ENCODE measurements at regions not wholly inside any gene's neighbourhood (a gene's known extent, or its start where the extent isn't known, plus 50 kb on each side); places are given as distances from the start of the nearest gene placed in this dataset.
"Not testable (repeated sequence)": the region's sequence is repeated elsewhere in the genome, so short reads cannot be mapped to it uniquely, and the experiment has no call there.

GRCh38 chrX:5290635-5291034, 938.0 kb downstream of the NLGN4X start:
- Histone ChIP-seq H3K9me3 (ENCODE audit: control insufficient read depth in 2 of 3, insufficient read depth in 1 of 3, low read length in 3 of 3) (no peaks in the 10 kb centered on the region), H3K4me1 (ENCODE audit: control insufficient read depth in 2 of 3, insufficient read depth in 2 of 3, low read depth in 1 of 3, low read length in 3 of 3) (no peaks in the 10 kb centered on the region), H3K27me3 (ENCODE audit: control insufficient read depth, insufficient read depth, low read length) (no peaks in the 10 kb centered on the region), H3K4me3 (ENCODE audit: low read length in 3 of 3) (no peak overlapping the region), H3K9ac (ENCODE audit: low read length in 3 of 3) (no peak overlapping the region), H3K36me3 (ENCODE audit: control insufficient read depth in 2 of 3, insufficient read depth in 3 of 3, low read length in 3 of 3) (no peaks in the 10 kb centered on the region), H3K27ac (ENCODE audit: low read depth in 2 of 2, low read length in 2 of 2) (no peak overlapping the region)
- intact Hi-C loops (cut with DNase I) = no loop called here
- FAIRE-seq (no peak), DNase-seq (no peak)
- no peak for TF ChIP-seq CTCF (IDR thresholded peaks at IDR 0.05; ENCODE audit: borderline replicate concordance, extremely low read depth, insufficient read depth)

DNA sequence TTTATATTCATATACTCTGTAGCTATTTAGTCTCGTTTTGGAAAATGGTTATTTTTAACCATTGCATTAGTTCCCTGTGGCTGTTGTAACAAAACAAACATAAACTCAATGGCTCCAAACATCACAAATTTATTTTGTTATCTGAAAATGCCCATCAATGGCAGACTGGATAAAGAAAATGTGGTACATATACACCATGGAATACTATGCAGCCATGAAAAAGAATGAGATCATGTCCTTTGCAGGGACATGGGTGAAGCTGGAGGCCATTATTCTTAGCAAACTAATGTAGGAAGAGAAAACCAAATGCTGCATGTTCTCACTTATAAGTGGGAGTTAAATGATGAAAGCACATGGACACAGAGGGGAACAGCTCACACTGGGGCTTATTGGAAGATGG, 938.7 kb downstream of the NLGN4X start:
- H3K9ac ChIP-seq (ENCODE audit: low read length in 3 of 3); FAIRE-seq; H3K4me3 ChIP-seq (ENCODE audit: low read length in 3 of 3); intact Hi-C loops (cut with DNase I); H3K27ac ChIP-seq (ENCODE audit: low read depth in 2 of 2, low read length in 2 of 2); H3K4me1 ChIP-seq (ENCODE audit: control insufficient read depth in 2 of 3, insufficient read depth in 2 of 3, low read depth in 1 of 3, low read length in 3 of 3); DNase-seq; H3K9me3 ChIP-seq (ENCODE audit: control insufficient read depth in 2 of 3, insufficient read depth in 1 of 3, low read length in 3 of 3); H3K36me3 ChIP-seq (ENCODE audit: control insufficient read depth in 2 of 3, insufficient read depth in 3 of 3, low read length in 3 of 3); H3K27me3 ChIP-seq (ENCODE audit: control insufficient read depth, insufficient read depth, low read length): not testable (repeated sequence)

DNA sequence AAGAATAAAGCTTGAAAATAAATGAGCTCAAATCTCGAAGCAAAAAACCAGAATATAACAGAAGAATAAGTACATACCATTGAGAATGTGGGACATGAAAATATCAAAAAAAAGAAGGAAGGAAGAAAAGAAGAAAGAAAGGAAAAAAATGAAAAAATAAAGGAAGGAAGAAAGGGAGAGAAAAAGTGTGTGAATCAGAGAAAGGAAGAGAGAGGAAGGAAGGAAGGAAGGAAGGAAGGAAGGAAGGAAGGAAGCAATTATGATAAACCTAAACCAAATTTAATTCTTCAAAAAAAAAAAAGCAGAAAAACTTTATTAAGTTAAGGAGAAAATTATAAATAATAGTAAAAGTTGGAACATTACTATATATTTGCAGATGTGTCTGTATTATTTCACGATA, 949.8 kb downstream of the NLGN4X start:
- DNase-seq = no peak

GRCh38 chrX:5265324-5265850, 963.3 kb downstream of the NLGN4X start:
- intact Hi-C loops (cut with DNase I) = no loop called here
- Histone ChIP-seq H3K4me1 (ENCODE audit: control insufficient read depth in 2 of 3, insufficient read depth in 2 of 3, low read depth in 1 of 3, low read length in 3 of 3) (no peaks in the 10 kb centered on the region), H3K4me3 (ENCODE audit: low read length in 3 of 3) (no peak overlapping the region), H3K27ac (ENCODE audit: low read depth in 2 of 2, low read length in 2 of 2) (no peak overlapping the region), H3K27me3 (ENCODE audit: control insufficient read depth, insufficient read depth, low read length) (no peaks in the 10 kb centered on the region), H3K9ac (ENCODE audit: low read length in 3 of 3) (no peak overlapping the region), H3K36me3 (ENCODE audit: control insufficient read depth in 2 of 3, insufficient read depth in 3 of 3, low read length in 3 of 3) (no peaks in the 10 kb centered on the region), H3K9me3 (ENCODE audit: control insufficient read depth in 2 of 3, insufficient read depth in 1 of 3, low read length in 3 of 3) (no peaks in the 10 kb centered on the region)
- DNase-seq = no peak
- FAIRE-seq = no peak
- TF ChIP-seq CTCF (IDR thresholded peaks at IDR 0.05; ENCODE audit: borderline replicate concordance, extremely low read depth, insufficient read depth) = no peak

More for the DNA sequence above, 949.8 kb downstream of the NLGN4X start:
- no peaks in the 10 kb centered on the region for H3K27me3 ChIP-seq (ENCODE audit: control insufficient read depth, insufficient read depth, low read length)
- H3K4me1 ChIP-seq (ENCODE audit: control insufficient read depth in 2 of 3, insufficient read depth in 2 of 3, low read depth in 1 of 3, low read length in 3 of 3) = no peaks in the 10 kb centered on the region
- intact Hi-C loops (cut with DNase I) = no loop called here
- H3K4me3 ChIP-seq (ENCODE audit: low read length in 3 of 3) = no peak overlapping the region
- FAIRE-seq = peak; percentile 89
- H3K27ac ChIP-seq (ENCODE audit: low read depth in 2 of 2, low read length in 2 of 2) = no peak overlapping the region
- no peak for TF ChIP-seq CTCF (IDR thresholded peaks at IDR 0.05; ENCODE audit: borderline replicate concordance, extremely low read depth, insufficient read depth)
- no peaks in the 10 kb centered on the region for H3K9me3 ChIP-seq (ENCODE audit: control insufficient read depth in 2 of 3, insufficient read depth in 1 of 3, low read length in 3 of 3)
- H3K36me3 ChIP-seq (ENCODE audit: control insufficient read depth in 2 of 3, insufficient read depth in 3 of 3, low read length in 3 of 3) = no peaks in the 10 kb centered on the region
- no peak overlapping the region for H3K9ac ChIP-seq (ENCODE audit: low read length in 3 of 3)
